ENCODE measurements at regions not wholly inside any gene's neighbourhood (a gene's known extent, or its start where the extent isn't known, plus 50 kb on each side); places are given as distances from the start of the nearest gene placed in this dataset.

GRCh38 chr13:22776394-22777186, 404.2 kb upstream of the SGCG start:
- no peak for TF ChIP-seq CTCF (conservative IDR thresholded peaks at IDR 0.05; ENCODE audit: low read depth in 2 of 2)
- no peak for TF ChIP-seq EZH2phosphoT487 (IDR thresholded peaks at IDR 0.05; ENCODE audit: unreplicated experiment)
- TF ChIP-seq POLR2AphosphoS5 (IDR thresholded peaks at IDR 0.05; ENCODE audit: low read depth), result no peak
- TF ChIP-seq, protein P1, sequence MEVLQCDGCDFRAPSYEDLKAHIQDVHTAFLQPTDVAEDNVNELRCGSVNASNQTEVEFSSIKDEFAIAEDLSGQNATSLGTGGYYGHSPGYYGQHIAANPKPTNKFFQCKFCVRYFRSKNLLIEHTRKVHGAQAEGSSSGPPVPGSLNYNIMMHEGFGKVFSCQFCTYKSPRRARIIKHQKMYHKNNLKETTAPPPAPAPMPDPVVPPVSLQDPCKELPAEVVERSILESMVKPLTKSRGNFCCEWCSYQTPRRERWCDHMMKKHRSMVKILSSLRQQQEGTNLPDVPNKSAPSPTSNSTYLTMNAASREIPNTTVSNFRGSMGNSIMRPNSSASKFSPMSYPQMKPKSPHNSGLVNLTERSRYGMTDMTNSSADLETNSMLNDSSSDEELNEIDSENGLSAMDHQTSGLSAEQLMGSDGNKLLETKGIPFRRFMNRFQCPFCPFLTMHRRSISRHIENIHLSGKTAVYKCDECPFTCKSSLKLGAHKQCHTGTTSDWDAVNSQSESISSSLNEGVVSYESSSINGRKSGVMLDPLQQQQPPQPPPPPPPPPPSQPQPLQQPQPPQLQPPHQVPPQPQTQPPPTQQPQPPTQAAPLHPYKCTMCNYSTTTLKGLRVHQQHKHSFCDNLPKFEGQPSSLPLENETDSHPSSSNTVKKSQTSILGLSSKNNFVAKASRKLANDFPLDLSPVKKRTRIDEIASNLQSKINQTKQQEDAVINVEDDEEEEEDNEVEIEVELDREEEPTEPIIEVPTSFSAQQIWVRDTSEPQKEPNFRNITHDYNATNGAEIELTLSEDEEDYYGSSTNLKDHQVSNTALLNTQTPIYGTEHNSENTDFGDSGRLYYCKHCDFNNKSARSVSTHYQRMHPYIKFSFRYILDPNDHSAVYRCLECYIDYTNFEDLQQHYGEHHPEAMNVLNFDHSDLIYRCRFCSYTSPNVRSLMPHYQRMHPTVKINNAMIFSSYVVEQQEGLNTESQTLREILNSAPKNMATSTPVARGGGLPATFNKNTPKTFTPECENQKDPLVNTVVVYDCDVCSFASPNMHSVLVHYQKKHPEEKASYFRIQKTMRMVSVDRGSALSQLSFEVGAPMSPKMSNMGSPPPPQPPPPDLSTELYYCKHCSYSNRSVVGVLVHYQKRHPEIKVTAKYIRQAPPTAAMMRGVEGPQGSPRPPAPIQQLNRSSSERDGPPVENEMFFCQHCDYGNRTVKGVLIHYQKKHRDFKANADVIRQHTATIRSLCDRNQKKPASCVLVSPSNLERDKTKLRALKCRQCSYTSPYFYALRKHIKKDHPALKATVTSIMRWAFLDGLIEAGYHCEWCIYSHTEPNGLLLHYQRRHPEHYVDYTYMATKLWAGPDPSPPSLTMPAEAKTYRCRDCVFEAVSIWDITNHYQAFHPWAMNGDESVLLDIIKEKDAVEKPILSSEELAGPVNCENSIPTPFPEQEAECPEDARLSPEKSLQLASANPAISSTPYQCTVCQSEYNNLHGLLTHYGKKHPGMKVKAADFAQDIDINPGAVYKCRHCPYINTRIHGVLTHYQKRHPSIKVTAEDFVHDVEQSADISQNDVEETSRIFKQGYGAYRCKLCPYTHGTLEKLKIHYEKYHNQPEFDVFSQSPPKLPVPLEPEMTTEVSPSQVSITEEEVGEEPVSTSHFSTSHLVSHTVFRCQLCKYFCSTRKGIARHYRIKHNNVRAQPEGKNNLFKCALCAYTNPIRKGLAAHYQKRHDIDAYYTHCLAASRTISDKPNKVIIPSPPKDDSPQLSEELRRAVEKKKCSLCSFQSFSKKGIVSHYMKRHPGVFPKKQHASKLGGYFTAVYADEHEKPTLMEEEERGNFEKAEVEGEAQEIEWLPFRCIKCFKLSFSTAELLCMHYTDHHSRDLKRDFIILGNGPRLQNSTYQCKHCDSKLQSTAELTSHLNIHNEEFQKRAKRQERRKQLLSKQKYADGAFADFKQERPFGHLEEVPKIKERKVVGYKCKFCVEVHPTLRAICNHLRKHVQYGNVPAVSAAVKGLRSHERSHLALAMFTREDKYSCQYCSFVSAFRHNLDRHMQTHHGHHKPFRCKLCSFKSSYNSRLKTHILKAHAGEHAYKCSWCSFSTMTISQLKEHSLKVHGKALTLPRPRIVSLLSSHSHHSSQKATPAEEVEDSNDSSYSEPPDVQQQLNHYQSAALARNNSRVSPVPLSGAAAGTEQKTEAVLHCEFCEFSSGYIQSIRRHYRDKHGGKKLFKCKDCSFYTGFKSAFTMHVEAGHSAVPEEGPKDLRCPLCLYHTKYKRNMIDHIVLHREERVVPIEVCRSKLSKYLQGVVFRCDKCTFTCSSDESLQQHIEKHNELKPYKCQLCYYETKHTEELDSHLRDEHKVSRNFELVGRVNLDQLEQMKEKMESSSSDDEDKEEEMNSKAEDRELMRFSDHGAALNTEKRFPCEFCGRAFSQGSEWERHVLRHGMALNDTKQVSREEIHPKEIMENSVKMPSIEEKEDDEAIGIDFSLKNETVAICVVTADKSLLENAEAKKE (CRISPR knock-in tag; IDR thresholded peaks at IDR 0.05), result no peak
- TF ChIP-seq JUNB (IDR thresholded peaks at IDR 0.05; ENCODE audit: unreplicated experiment), result no peak
- TF ChIP-seq, protein P2, sequence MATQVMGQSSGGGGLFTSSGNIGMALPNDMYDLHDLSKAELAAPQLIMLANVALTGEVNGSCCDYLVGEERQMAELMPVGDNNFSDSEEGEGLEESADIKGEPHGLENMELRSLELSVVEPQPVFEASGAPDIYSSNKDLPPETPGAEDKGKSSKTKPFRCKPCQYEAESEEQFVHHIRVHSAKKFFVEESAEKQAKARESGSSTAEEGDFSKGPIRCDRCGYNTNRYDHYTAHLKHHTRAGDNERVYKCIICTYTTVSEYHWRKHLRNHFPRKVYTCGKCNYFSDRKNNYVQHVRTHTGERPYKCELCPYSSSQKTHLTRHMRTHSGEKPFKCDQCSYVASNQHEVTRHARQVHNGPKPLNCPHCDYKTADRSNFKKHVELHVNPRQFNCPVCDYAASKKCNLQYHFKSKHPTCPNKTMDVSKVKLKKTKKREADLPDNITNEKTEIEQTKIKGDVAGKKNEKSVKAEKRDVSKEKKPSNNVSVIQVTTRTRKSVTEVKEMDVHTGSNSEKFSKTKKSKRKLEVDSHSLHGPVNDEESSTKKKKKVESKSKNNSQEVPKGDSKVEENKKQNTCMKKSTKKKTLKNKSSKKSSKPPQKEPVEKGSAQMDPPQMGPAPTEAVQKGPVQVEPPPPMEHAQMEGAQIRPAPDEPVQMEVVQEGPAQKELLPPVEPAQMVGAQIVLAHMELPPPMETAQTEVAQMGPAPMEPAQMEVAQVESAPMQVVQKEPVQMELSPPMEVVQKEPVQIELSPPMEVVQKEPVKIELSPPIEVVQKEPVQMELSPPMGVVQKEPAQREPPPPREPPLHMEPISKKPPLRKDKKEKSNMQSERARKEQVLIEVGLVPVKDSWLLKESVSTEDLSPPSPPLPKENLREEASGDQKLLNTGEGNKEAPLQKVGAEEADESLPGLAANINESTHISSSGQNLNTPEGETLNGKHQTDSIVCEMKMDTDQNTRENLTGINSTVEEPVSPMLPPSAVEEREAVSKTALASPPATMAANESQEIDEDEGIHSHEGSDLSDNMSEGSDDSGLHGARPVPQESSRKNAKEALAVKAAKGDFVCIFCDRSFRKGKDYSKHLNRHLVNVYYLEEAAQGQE (IDR thresholded peaks at IDR 0.05; ENCODE audit: unreplicated experiment), result no peak
- TF ChIP-seq CREB1 (CRISPR knock-in tag; IDR thresholded peaks at IDR 0.05; ENCODE audit: low read depth), result no peak
- no peak for TF ChIP-seq ZNF114 (CRISPR knock-in tag; IDR thresholded peaks at IDR 0.05)
- TF ChIP-seq EZH2 (IDR thresholded peaks at IDR 0.05; ENCODE audit: low read depth, unreplicated experiment), result no peak
- no peak for TF ChIP-seq ETS1 (IDR thresholded peaks at IDR 0.05)
- no peak for TF ChIP-seq NANOG (IDR thresholded peaks at IDR 0.05; ENCODE audit: borderline replicate concordance)
- TF ChIP-seq STAT1 (IDR thresholded peaks at IDR 0.05; ENCODE audit: unreplicated experiment), result no peak
- no peak for TF ChIP-seq ZNF331 (CRISPR knock-in tag; IDR thresholded peaks at IDR 0.05; ENCODE audit: low read depth)

All from GM23338 (cell line).